GM12878 (cell line): ENCODE measurements at regions not wholly inside any gene's neighbourhood (a gene's known extent, or its start where the extent isn't known, plus 50 kb on each side); places are given as distances from the start of the nearest gene placed in this dataset.

Experiments
- ATAC-seq: fragments of 200-7000 bp; cut with Tn5 transposase; 3 replicates; pipeline ENCODE4 v1.9.1; 2020; ENCODE audit warnings: mild to moderate bottlenecking, moderate library complexity
- BruUV-seq: library from RNA; stranded (reverse); fragments of 400-500 nt; replicated peaks from 2 replicates; lab custom pipeline; 2021; lab: Mats Ljungman, UMichigan
- CTCF ChIA-PET: fragments of 300-600 bp; sonication (Branson Sonifier 250); formaldehyde crosslinking; extraction: SDS; loops from one replicate; lab custom pipeline; 2021; ENCODE audit warnings: inconsistent platforms; lab: Yijun Ruan, JAX
- POLR2A ChIA-PET: fragments of 350-600 bp; formaldehyde crosslinking; extraction: SDS; loops from one replicate; lab custom pipeline; 2021; ENCODE audit warnings: inconsistent platforms; lab: Charles Lee
- RAD21 ChIA-PET: fragments of 300-600 bp; sonication (Branson Sonifier 250); formaldehyde crosslinking; loops from one replicate; lab custom pipeline; 2023; ENCODE audit warnings: antibody characterized with exemption; ENCODE audit not compliant: unreplicated experiment; lab: Charles Lee
- SMC1A ChIA-PET: fragments of 300-600 bp; sonication (Branson Sonifier 250); formaldehyde crosslinking; loops from one replicate; lab custom pipeline; 2023; ENCODE audit not compliant: unreplicated experiment, uncharacterized antibody; lab: Charles Lee
- DNase-seq: peaks from one replicate; pipeline ENCODE4 v3.0.0-alpha.2; 2011; ENCODE audit warnings: low read depth, low spot score
- FAIRE-seq: peaks from 3 replicates; lab custom pipeline; 2011; peaks lifted over from hg19 to GRCh38; lab: Jason Lieb, UNC
- H2AFZ ChIP-seq: 2 replicates; pipeline ENCODE4 v1.6.0; 2011; ENCODE audit warnings: low read depth, low read length, control low read depth; ENCODE audit not compliant: control insufficient read depth
- H3K27ac ChIP-seq: 2 replicates; pipeline ENCODE4 v1.5.1; 2011; ENCODE audit warnings: control low read depth; ENCODE audit not compliant: control insufficient read depth, insufficient read depth
- H3K27me3 ChIP-seq, 2 experiments: replicated peaks in 1 of 2; 2 replicates each; pipeline versions ENCODE4 v1.6.0 to v1.6.1; 2011; ENCODE audit warnings: low read length in 1 of 2; ENCODE audit not compliant: control insufficient read depth in 2 of 2, insufficient read depth in 2 of 2
- H3K36me3 ChIP-seq, 2 experiments: 2 replicates each; pipeline ENCODE4 v1.5.1; 2011; ENCODE audit warnings: low read length in 1 of 2; ENCODE audit not compliant: control insufficient read depth in 2 of 2, insufficient read depth in 2 of 2
- H3K4me1 ChIP-seq: 2 replicates; pipeline ENCODE4 v1.6.1; 2011; ENCODE audit warnings: mild to moderate bottlenecking, low read length, moderate library complexity, mixed read lengths; ENCODE audit not compliant: control insufficient read depth, insufficient read depth
- H3K4me2 ChIP-seq: 2 replicates; pipeline ENCODE4 v1.6.0; 2011; ENCODE audit warnings: control low read depth; ENCODE audit not compliant: control insufficient read depth, insufficient read depth
- H3K4me3 ChIP-seq: fragments of 200-600 bp; sonication (generic); 2 replicates; pipeline ENCODE4 v1.5.1; 2016
- H3K79me2 ChIP-seq: 2 replicates; pipeline ENCODE4 v1.6.0; 2011; ENCODE audit warnings: low read length; ENCODE audit not compliant: control insufficient read depth, insufficient read depth
- H3K9ac ChIP-seq: 2 replicates; pipeline ENCODE4 v1.8.0; 2011; ENCODE audit warnings: low read length, control low read depth, mixed read lengths; ENCODE audit not compliant: control insufficient read depth, insufficient read depth
- H3K9me3 ChIP-seq: replicated peaks from 3 replicates; pipeline ENCODE4 v1.5.1; 2011; ENCODE audit warnings: mild to moderate bottlenecking, low read length; ENCODE audit not compliant: control insufficient read depth, insufficient read depth
- H4K20me1 ChIP-seq: 2 replicates; pipeline ENCODE4 v1.6.0; 2011; ENCODE audit not compliant: control insufficient read depth, insufficient read depth
- ASH2L ChIP-seq: fragments of 300-600, 200-600 bp; sonication (generic); IDR thresholded peaks from 2 replicates; pipeline ENCODE4 v1.6.1; 2017; ENCODE audit warnings: low read depth, mild to moderate bottlenecking, borderline replicate concordance
- ATF3 ChIP-seq: IDR thresholded peaks from 2 replicates; pipeline ENCODE4 v1.6.1; 2011; ENCODE audit warnings: low read depth, mild to moderate bottlenecking, low read length, moderate library complexity, borderline replicate concordance; ENCODE audit errors: extremely low read depth
- BCL11A ChIP-seq: IDR thresholded peaks from 2 replicates; pipeline ENCODE4 v1.6.1; 2011; ENCODE audit warnings: low read depth, low read length
- BCL3 ChIP-seq: IDR thresholded peaks from 2 replicates; pipeline ENCODE4 v1.6.1; 2011; ENCODE audit warnings: borderline replicate concordance, low read depth, mild to moderate bottlenecking, moderate library complexity, low read length; ENCODE audit not compliant: insufficient read depth, poor library complexity, severe bottlenecking
- CBX3 ChIP-seq: fragments of 200-600 bp; sonication (generic); IDR thresholded peaks from 2 replicates; pipeline ENCODE4 v1.6.1; 2016; ENCODE audit warnings: low read depth, borderline replicate concordance
- E2F4 ChIP-seq: IDR thresholded peaks from 2 replicates; pipeline ENCODE4 v1.6.1; 2012; ENCODE audit warnings: low read depth, low read length, improper control_type of control experiment
- ELK1 ChIP-seq: IDR thresholded peaks from 2 replicates; pipeline ENCODE4 v1.6.1; 2012; ENCODE audit warnings: low read depth, low read length, improper control_type of control experiment
- EP300 ChIP-seq, 2 experiments: fragments of 150-350 bp in 1 of 2; IDR thresholded peaks; 2 replicates each; pipeline ENCODE4 v1.6.1; 2011 to 2012; ENCODE audit warnings: low read depth in 2 of 2, low read length in 2 of 2, borderline replicate concordance in 1 of 2, improper control_type of control experiment in 1 of 2, inconsistent platforms in 1 of 2; ENCODE audit not compliant: control insufficient read depth in 1 of 2
- HDAC6 ChIP-seq: fragments of 200-600 bp; sonication (generic); IDR thresholded peaks from one replicate; pipeline ENCODE4 v1.8.0; 2017; ENCODE audit warnings: antibody characterized with exemption; ENCODE audit not compliant: unreplicated experiment
- MTA2 ChIP-seq: fragments of 450-650 bp; IDR thresholded peaks from 2 replicates; pipeline ENCODE4 v1.6.1; 2016; ENCODE audit warnings: low read depth, mild to moderate bottlenecking, moderate library complexity
- MTA3 ChIP-seq: IDR thresholded peaks from 2 replicates; pipeline ENCODE4 v1.6.1; 2012; ENCODE audit warnings: low read length, inconsistent platforms, borderline replicate concordance
- NBN ChIP-seq: fragments of 450-650 bp; IDR thresholded peaks from 2 replicates; pipeline ENCODE4 v1.6.1; 2016
- NR2F1 ChIP-seq: fragments of 450-650 bp; conservative IDR thresholded peaks from 2 replicates; pipeline ENCODE4 v1.6.1; 2017; ENCODE audit warnings: mild to moderate bottlenecking
- NRF1 ChIP-seq: conservative IDR thresholded peaks from 2 replicates; pipeline ENCODE4 v1.6.1; 2011; ENCODE audit warnings: mild to moderate bottlenecking, low read depth, low read length, improper control_type of control experiment
- PML ChIP-seq: IDR thresholded peaks from 2 replicates; pipeline ENCODE4 v1.6.1; 2012; ENCODE audit warnings: low read length, inconsistent platforms
- RCOR1 ChIP-seq: conservative IDR thresholded peaks from 2 replicates; pipeline ENCODE4 v1.6.1; 2012; ENCODE audit warnings: low read depth, low read length, improper control_type of control experiment
- STAT3 ChIP-seq: IDR thresholded peaks from 2 replicates; pipeline ENCODE4 v1.6.1; 2011; ENCODE audit warnings: low read depth, low read length, improper control_type of control experiment
- TBL1XR1 ChIP-seq: IDR thresholded peaks from 2 replicates; pipeline ENCODE4 v1.6.1; 2012; ENCODE audit warnings: low read depth, low read length, improper control_type of control experiment
- ZBED1 ChIP-seq: IDR thresholded peaks from 2 replicates; pipeline ENCODE4 v1.6.1; 2016; ENCODE audit warnings: borderline replicate concordance
- ZNF274 ChIP-seq: IDR thresholded peaks from one replicate; pipeline ENCODE4 v1.8.0; 2011; ENCODE audit not compliant: insufficient read length, insufficient read depth
- WGBS: methylation state at CpG from one replicate; pipeline ENCODE4 v1.1.6; 2016; ENCODE audit warnings: low lambda C conversion rate; ENCODE audit not compliant: insufficient replicate concordance, insufficient coverage; ENCODE audit errors: missing lambda C conversion rate; 5-methylcytosine and 5-hydroxymethylcytosine counted together
- in situ Hi-C: fragments of 300-500 bp; cut with MboI; formaldehyde crosslinking; loops from 9 replicates; pipeline ENCODE4 v1.14.3; 2018; ENCODE audit warnings: mixed read lengths
- intact Hi-C: fragments of 100-400 bp; cut with micrococcal nuclease; formaldehyde crosslinking; loops from one replicate; pipeline ENCODE4 v1.14.2; 2022; ENCODE audit not compliant: unreplicated experiment

GRCh38 chr15:72927451-72927850 is 124.8 kb upstream of the NEO1 start (continued):
- TF ChIP-seq E2F4 (no peak), EP300 (IDR thresholded peaks at IDR 0.05; ENCODE audit: borderline replicate concordance in 1 of 2, control insufficient read depth in 1 of 2, low read depth in 2 of 2, low read length in 2 of 2) (no peak), ELK1 (no peak), HDAC6 (no peak), PML (no peak), BCL3 (no peak), NR2F1 (no peak), STAT3 (no peak), TBL1XR1 (no peak), NRF1 (no peak)
- TF ChIP-seq, all 136 proteins: peak for 0

- 94% methylated on average over 2 of the region's 2 CpGs for WGBS
- H3K4me3 ChIP-seq, result no peak overlapping the region
- intact Hi-C loops (no loop called here), in situ Hi-C loops (no loop called here)
- H3K4me2 ChIP-seq, result no peak overlapping the region
- no peak overlapping the region for H2AFZ ChIP-seq
- no peaks in the 10 kb centered on the region for H3K27me3 ChIP-seq
- no TSS peak for BruUV-seq
- H3K79me2 ChIP-seq, result no peaks in the 10 kb centered on the region
- ChIA-PET SMC1A (no interaction called here), POLR2A (no interaction called here), CTCF (no interaction called here), RAD21 (no interaction called here)
- H3K9me3 ChIP-seq, result no peaks in the 10 kb centered on the region
- no peaks in the 10 kb centered on the region for H3K4me1 ChIP-seq
- no peaks in the 10 kb centered on the region for H3K36me3 ChIP-seq
- DNase-seq (no peak), FAIRE-seq (no peak), ATAC-seq (no peak)
- no peak overlapping the region for H3K27ac ChIP-seq
- no peak overlapping the region for H3K9ac ChIP-seq
- H4K20me1 ChIP-seq, result no peaks in the 10 kb centered on the region
- TF ChIP-seq CBX3, result no peak
- TF ChIP-seq BCL3, result no peak
- TF ChIP-seq ZNF274, result no peak
- no peak for TF ChIP-seq NBN
- no peak for TF ChIP-seq BCL11A
- no peak for TF ChIP-seq HDAC6
- no peak for TF ChIP-seq ZBED1
- no peak for TF ChIP-seq RCOR1
- no peak for TF ChIP-seq MTA2
- no peak for TF ChIP-seq ATF3
- no peak for TF ChIP-seq ASH2L
- TF ChIP-seq MTA3, result no peak
These were observed 126.6 kb upstream of the NEO1 start for GRCh38 chr15:72925661-72926060.
